Nephron (organoid): ENCODE measurements at regions not wholly inside any gene's neighbourhood (a gene's known extent, or its start where the extent isn't known, plus 50 kb on each side); places are given as distances from the start of the nearest gene placed in this dataset.
"Not testable (repeated sequence)": the region's sequence is repeated elsewhere in the genome, so short reads cannot be mapped to it uniquely, and the experiment has no call there.

ENCODE experiments used
- H3K27ac Mint-ChIP-seq, 3 experiments: 2 replicates each; pipeline ENCODE4 v1.8.0; 2020; ENCODE audit warnings: mixed read lengths in 3 of 3, mild to moderate bottlenecking in 2 of 3, moderate library complexity in 1 of 3
- H3K27me3 Mint-ChIP-seq: 2 replicates; pipeline ENCODE4 v1.8.0; 2021; ENCODE audit warnings: low read depth, mild to moderate bottlenecking, moderate library complexity, mixed read lengths
- H3K36me3 Mint-ChIP-seq: 2 replicates; pipeline ENCODE4 v1.8.0; 2020; ENCODE audit warnings: low read depth, mixed read lengths
- H3K4me1 Mint-ChIP-seq: 2 replicates; pipeline ENCODE4 v1.8.0; 2020; ENCODE audit warnings: mixed read lengths
- H3K4me3 Mint-ChIP-seq, 3 experiments: 2 replicates each; pipeline ENCODE4 v1.8.0; 2020; ENCODE audit warnings: mild to moderate bottlenecking in 3 of 3, mixed read lengths in 3 of 3, moderate library complexity in 2 of 3
- H3K9me3 Mint-ChIP-seq: 2 replicates; pipeline ENCODE4 v1.8.0; 2020; ENCODE audit warnings: mixed read lengths
- TF ChIP-seq, protein P1 (sequence below), 3 experiments: fragments of 200-600 bp; sonication (generic); IDR thresholded peaks; one replicate each; pipeline ENCODE4 v1.5.0; 2021; ENCODE audit warnings: antibody characterized with exemption in 3 of 3; ENCODE audit not compliant: unreplicated experiment in 3 of 3

DNA sequence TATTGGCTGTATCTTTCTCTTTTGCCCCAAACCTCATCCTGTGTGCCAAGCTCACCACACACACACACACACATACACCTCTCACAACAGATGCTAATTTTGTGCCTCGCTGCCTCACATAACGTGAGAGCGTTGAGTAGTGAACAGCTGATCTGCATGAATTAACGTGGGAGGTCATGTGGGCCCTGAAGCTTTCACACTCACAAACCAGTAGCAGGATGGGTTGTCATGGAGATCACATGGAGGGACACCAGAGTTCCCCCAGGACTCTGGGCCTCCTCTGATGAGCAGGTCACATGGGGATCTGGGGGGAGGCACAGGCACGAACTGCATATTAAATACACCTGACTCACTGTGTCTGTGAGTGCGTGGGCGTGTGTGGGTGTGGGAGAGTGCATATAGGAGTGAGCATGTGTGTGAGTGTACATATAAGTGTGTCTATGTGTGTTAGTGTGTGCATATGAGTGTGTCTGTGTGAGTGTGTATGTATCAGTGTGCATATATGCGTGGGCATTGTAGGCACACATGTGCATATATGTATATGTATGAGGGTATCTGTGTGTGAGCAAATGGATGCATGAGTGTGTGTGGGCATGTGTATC, 62.7 kb upstream of the SULF2 start:
- TF ChIP-seq, protein P1, sequence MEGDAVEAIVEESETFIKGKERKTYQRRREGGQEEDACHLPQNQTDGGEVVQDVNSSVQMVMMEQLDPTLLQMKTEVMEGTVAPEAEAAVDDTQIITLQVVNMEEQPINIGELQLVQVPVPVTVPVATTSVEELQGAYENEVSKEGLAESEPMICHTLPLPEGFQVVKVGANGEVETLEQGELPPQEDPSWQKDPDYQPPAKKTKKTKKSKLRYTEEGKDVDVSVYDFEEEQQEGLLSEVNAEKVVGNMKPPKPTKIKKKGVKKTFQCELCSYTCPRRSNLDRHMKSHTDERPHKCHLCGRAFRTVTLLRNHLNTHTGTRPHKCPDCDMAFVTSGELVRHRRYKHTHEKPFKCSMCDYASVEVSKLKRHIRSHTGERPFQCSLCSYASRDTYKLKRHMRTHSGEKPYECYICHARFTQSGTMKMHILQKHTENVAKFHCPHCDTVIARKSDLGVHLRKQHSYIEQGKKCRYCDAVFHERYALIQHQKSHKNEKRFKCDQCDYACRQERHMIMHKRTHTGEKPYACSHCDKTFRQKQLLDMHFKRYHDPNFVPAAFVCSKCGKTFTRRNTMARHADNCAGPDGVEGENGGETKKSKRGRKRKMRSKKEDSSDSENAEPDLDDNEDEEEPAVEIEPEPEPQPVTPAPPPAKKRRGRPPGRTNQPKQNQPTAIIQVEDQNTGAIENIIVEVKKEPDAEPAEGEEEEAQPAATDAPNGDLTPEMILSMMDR (IDR thresholded peaks at IDR 0.05; ENCODE audit: unreplicated experiment in 3 of 3): no peak
- H3K9me3 Mint-ChIP-seq: peaks cover 16% of the 10 kb centered on the region
- peaks cover 19% of the 10 kb centered on the region for H3K27me3 Mint-ChIP-seq
- peaks cover 4% of the 10 kb centered on the region for H3K36me3 Mint-ChIP-seq
- peak overlapping the region in 1 of 3 experiments; percentile 31 for H3K27ac Mint-ChIP-seq
- no peak overlapping the region for H3K4me3 Mint-ChIP-seq
- H3K4me1 Mint-ChIP-seq: peaks cover 50% of the 10 kb centered on the region

DNA sequence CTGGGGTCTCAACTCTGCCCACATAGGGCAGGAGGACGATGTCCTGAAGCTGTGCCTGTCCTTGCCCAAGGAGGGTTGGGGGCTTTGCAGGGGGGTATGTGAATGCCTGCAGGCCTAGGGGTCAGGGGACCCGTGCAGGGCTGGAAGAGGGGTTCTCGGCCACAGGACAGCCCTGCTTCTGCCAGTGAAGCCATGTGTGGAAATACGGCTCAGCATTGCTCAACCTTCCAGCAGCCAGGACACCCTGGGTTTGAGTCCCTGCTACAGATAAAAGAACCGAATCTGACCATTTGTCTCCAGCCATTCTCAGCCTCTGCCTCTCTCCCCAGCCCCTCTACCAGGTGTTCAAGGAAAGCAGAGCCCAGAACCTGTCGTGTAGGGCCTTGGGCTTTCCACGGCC, 61.9 kb upstream of the SULF2 start:
- Mint-ChIP-seq H3K27me3 (peaks cover 19% of the 10 kb centered on the region), H3K4me1 (peaks cover 55% of the 10 kb centered on the region)
- not testable (repeated sequence) for H3K9me3 Mint-ChIP-seq, H3K27ac Mint-ChIP-seq, H3K36me3 Mint-ChIP-seq, H3K4me3 Mint-ChIP-seq

DNA sequence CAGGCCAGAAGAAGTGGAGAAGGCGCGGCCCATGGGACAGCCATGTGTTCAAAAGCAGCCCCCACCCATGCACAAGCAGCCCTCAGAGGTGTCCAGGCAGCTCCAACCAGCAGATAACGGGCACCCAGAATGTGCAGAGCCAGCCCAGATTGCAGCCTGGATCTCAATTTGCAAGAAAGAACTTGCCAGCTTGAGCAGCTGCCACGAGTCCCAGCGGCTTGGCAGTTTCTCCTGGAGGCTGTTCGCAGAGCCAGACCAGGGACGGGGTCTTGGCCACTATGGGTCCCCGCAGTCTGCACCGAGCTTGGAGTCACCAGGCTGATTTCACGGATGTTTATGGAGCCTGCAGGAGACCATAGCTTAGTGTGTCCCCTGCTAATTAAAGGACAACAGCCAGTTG, 61.4 kb upstream of the SULF2 start:
- not testable (repeated sequence) for H3K36me3 Mint-ChIP-seq, H3K9me3 Mint-ChIP-seq
- peak overlapping the region in 1 of 3 experiments; percentile 17 for H3K27ac Mint-ChIP-seq
- H3K4me1 Mint-ChIP-seq: peaks cover 61% of the 10 kb centered on the region
- peak overlapping the region in 1 of 3 experiments; percentile 15 for H3K4me3 Mint-ChIP-seq
- peaks cover 19% of the 10 kb centered on the region for H3K27me3 Mint-ChIP-seq

DNA sequence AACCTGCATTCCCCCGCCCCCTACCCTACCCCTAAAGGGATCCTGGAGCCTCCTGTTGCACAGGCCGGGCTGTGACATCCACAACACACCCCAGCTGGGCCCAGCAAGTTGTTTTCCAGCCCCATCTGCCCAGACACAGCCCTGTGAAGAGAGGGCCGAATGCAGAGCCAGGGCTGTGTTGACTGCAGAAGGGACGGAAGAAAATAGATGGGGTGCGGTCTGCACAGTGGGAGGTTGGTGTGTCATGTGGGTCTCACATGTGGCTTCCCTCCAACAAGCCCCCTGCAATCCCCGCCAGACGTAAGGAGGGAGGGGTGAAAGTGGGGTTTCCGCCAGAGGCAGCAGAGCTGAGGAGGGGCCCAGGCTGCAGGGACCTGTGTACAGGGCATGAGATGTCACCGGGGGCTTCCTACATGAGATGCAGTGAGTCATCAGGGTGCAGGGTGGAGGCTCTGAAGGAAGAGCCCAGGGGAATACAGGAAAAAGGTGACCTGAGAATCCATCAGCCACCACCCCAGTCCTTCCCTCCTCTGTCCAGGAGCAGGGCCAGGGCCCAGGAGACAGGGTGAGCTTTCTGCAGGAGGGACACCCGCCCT, 60.2 kb upstream of the SULF2 start:
- peaks cover 57% of the 10 kb centered on the region for H3K4me1 Mint-ChIP-seq
- not testable (repeated sequence) for H3K9me3 Mint-ChIP-seq, H3K36me3 Mint-ChIP-seq, H3K4me3 Mint-ChIP-seq, H3K27ac Mint-ChIP-seq
- H3K27me3 Mint-ChIP-seq: peaks cover 23% of the 10 kb centered on the region

DNA sequence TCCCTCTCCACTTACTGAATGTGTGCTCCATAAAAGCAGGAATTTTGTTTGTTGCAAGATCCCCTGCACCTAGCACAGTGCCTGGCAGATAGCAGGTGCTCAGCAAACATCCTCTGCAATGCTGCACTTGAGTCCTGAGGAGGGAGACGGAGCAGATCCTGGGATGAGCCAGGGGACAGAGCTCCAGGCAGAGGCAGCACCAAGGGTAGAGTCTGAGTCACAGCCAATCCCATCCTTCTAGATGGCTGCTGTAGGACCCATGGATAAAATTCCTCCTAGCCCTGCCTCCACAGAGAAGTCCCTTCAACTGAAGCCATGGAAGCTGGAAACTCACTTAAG, 59.3 kb upstream of the SULF2 start:
- not testable (repeated sequence) for H3K36me3 Mint-ChIP-seq, H3K4me3 Mint-ChIP-seq, H3K27ac Mint-ChIP-seq, H3K9me3 Mint-ChIP-seq
- Mint-ChIP-seq H3K27me3 (peaks cover 23% of the 10 kb centered on the region), H3K4me1 (peaks cover 48% of the 10 kb centered on the region)

DNA sequence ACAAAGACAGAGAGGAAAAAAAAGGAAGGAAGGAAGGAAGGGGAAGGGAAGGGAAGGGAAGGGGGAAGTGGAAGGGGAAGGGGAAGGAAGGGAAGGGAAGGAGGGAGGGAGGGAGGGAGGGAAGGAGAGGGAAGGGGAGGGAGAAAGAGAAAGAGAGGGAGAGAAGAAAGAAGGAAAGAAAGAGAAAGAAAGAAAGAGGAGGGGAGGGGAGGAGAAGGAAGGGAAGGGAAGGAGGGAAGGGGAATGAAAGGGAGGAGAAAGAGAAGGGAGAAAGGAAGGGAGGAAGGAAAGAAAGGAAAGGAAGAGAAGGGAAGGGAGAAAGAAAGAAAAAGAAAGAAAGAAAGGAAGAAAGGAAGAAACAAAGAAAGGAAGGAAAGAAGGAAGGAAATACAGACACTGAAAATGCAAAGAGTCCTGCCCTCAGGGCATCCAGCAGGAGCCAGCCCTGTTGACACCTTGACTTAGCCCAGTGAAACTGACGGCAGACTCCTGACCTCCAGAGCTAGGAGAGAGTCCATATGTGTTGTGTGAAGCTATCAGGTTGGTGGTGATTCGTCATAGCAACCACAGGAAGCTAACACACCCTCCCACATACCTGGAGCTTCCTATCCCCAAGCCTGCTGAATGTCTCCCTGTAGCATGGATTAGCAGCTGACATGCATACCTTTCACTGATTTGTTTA, 58.7 kb upstream of the SULF2 start:
- no peak overlapping the region for H3K4me3 Mint-ChIP-seq

DNA sequence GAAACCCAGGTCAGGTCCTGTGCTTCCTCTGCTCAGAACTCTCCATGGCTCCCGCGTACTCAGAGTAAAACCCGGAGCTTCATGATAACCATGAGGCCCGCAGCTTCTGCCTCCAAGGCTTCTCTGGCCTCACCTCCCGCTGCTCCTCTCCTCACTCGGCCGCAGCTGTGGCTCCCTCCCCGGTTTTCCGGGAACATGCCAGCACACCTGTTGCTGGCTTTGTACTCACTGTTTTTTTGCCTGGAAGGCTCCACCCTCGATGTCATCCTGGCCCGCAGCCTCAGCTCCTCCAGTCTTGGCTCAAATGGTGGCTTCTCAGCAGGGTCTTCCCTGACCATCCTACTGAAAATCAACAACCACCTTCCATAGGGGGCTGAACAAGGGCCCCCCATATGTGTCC, 57.7 kb upstream of the SULF2 start:
- H3K4me3 Mint-ChIP-seq, H3K9me3 Mint-ChIP-seq, H3K36me3 Mint-ChIP-seq: not testable (repeated sequence)
- Mint-ChIP-seq H3K4me1 (peaks cover 38% of the 10 kb centered on the region), H3K27ac (peak overlapping the region in 2 of 3 experiments; percentile 31 to 32), H3K27me3 (peaks cover 15% of the 10 kb centered on the region)

More for the DNA sequence above, 58.7 kb upstream of the SULF2 start:
- Mint-ChIP-seq H3K27me3 (peaks cover 23% of the 10 kb centered on the region), H3K27ac (peak overlapping the region in 1 of 3 experiments; percentile 31), H3K9me3 (peaks cover 3% of the 10 kb centered on the region), H3K4me1 (peaks cover 48% of the 10 kb centered on the region), H3K36me3 (no peaks in the 10 kb centered on the region)
- TF ChIP-seq, protein P1 (IDR thresholded peaks at IDR 0.05; ENCODE audit: unreplicated experiment in 3 of 3): no peak

DNA sequence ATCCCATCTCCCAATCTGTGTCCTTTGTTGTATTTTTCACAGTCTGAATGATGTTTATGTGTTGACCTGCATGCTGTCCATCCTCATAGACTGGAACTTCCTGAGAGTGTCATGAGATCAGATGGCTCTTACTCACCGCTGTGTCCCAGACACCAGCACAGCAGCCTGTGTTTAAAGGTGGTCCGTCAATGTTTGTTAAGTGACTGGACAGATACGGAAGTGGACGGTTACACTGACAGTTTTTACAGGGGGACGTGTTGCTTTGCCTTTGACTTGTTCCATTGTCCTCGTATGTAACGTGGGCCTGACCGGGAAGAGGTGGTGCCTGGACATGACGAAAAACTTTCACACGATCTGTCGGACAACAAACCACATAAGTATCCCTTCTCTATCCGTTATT, 56.7 kb upstream of the SULF2 start:
- not testable (repeated sequence) for H3K9me3 Mint-ChIP-seq, H3K27me3 Mint-ChIP-seq, H3K36me3 Mint-ChIP-seq, H3K4me3 Mint-ChIP-seq
- H3K27ac Mint-ChIP-seq: peak overlapping the region in 1 of 3 experiments; percentile 46
- peaks cover 31% of the 10 kb centered on the region for H3K4me1 Mint-ChIP-seq

DNA sequence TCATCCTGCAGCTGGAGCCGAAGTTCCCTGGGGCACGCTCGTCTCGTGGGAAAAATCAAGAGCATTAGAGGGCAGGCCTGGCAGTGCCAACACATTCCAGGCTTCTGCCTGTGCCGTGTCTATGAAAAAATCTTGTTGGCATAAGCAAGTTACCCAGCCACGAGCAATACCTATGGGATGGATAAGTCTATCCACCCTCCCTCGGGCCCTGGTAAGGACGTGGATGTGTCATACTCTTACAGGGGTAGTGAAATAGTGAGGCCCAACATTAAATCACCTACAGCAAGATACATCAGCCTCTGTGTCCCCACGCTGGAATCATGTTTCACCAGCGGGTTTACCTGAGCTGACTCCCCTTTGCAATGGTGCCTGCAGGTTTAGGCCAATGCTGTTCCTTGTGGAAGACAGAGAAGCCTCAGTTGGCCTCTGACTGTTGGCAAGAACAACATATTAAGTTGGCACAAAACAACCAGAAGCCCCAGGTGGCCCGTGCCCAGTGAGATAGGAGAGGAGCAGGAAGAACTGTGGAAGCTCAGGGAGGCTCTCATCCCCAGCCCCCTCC, 51.1 kb upstream of the SULF2 start:
- not testable (repeated sequence) for H3K4me1 Mint-ChIP-seq, H3K27me3 Mint-ChIP-seq, H3K27ac Mint-ChIP-seq

More for the DNA sequence above, 51.1 kb upstream of the SULF2 start:
- not testable (repeated sequence) for H3K4me3 Mint-ChIP-seq, H3K36me3 Mint-ChIP-seq, H3K9me3 Mint-ChIP-seq
